H1 (cell line): ENCODE measurements at regions not wholly inside any gene's neighbourhood (a gene's known extent, or its start where the extent isn't known, plus 50 kb on each side); places are given as distances from the start of the nearest gene placed in this dataset.

Experiments used
- CHD1 ChIP-seq: IDR thresholded peaks from 2 replicates; pipeline ENCODE4 v1.6.1; 2012; ENCODE audit warnings: low read depth, low read length, improper control_type of control experiment
- EP300 ChIP-seq, 2 experiments: IDR thresholded peaks; 1 replicate in 1 of 2; 2 replicates in 1 of 2; pipeline ENCODE4 v1.6.1; 2011 to 2012; ENCODE audit warnings: low read depth in 2 of 2, low read length in 2 of 2, mild to moderate bottlenecking in 2 of 2, borderline replicate concordance in 1 of 2, inconsistent platforms in 1 of 2, moderate library complexity in 1 of 2
- JUN ChIP-seq: IDR thresholded peaks from 2 replicates; pipeline ENCODE4 v1.6.1; 2011; ENCODE audit warnings: low read depth, mild to moderate bottlenecking, improper control_type of control experiment, low read length
- PHF8 ChIP-seq: fragments of 200-600 bp; sonication (generic); conservative IDR thresholded peaks from 2 replicates; pipeline ENCODE4 v1.7.1; 2012; ENCODE audit warnings: low read depth, mild to moderate bottlenecking, inconsistent platforms, low read length, moderate library complexity
- POU5F1 ChIP-seq: IDR thresholded peaks from 2 replicates; pipeline ENCODE4 v1.6.1; 2011; ENCODE audit warnings: low read depth, mild to moderate bottlenecking, low read length, moderate library complexity
- RFX5 ChIP-seq: IDR thresholded peaks from 2 replicates; pipeline ENCODE4 v1.6.1; 2011; ENCODE audit warnings: low read depth, low read length, improper control_type of control experiment, borderline replicate concordance
- USF2 ChIP-seq: IDR thresholded peaks from 2 replicates; pipeline ENCODE4 v1.6.1; 2011; ENCODE audit warnings: low read length, improper control_type of control experiment

DNA sequence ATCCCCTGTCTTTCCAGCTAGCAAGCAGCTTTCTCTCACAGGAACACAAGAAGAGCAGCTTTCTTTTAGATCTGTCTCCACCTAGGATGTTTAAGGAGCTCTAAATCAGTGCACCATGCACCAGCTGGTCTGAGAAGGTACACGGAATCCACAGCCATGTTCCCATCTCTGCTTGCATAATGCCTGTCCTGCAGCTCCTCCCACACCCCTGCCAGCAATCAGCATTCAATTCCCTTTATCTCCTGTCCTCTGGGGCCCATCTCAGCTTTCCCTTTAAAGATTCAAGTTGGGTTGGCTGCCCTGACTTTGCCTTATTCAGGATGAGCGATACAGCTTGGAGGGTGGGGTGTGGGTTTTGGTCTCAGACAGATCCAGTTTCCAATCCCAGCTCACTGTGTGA lies 826.3 kb downstream of the BCL11B start (continued):
- no peak for TF ChIP-seq USF2
- TF ChIP-seq PHF8: no peak
- TF ChIP-seq EP300 (IDR thresholded peaks at IDR 0.05; ENCODE audit: borderline replicate concordance in 1 of 2, low read depth in 2 of 2, low read length in 2 of 2): no peak
- TF ChIP-seq POU5F1: no peak
- TF ChIP-seq CHD1: no peak
- TF ChIP-seq RFX5: no peak
- TF ChIP-seq JUN: no peak
